ENCODE measurements at regions not wholly inside any gene's neighbourhood (a gene's known extent, or its start where the extent isn't known, plus 50 kb on each side); places are given as distances from the start of the nearest gene placed in this dataset.

GRCh38 chr4:63620271-63620670, 789.0 kb downstream of the TECRL start:
- TF ChIP-seq POLR2A (IDR thresholded peaks at IDR 0.05; ENCODE audit: low read depth, low read length) (no peak), SP1 (IDR thresholded peaks at IDR 0.05; ENCODE audit: low read depth, low read length) (no peak), KDM1A (IDR thresholded peaks at IDR 0.05; ENCODE audit: borderline replicate concordance) (no peak), IKZF1 (conservative IDR thresholded peaks at IDR 0.05) (no peak), REST (IDR thresholded peaks at IDR 0.05; ENCODE audit: low read depth, low read length) (no peak), TBL1XR1 (IDR thresholded peaks at IDR 0.05; ENCODE audit: low read depth, low read length) (no peak), JUNB (IDR thresholded peaks at IDR 0.05) (no peak), MAX (IDR thresholded peaks at IDR 0.05; ENCODE audit: low read depth, low read length) (no peak), YY1 (IDR thresholded peaks at IDR 0.05; ENCODE audit: low read depth, low read length) (no peak), ATF7 (IDR thresholded peaks at IDR 0.05; ENCODE audit: low read depth) (no peak), CEBPB (IDR thresholded peaks at IDR 0.05; ENCODE audit: borderline replicate concordance in 1 of 2, low read depth in 2 of 2, low read length in 2 of 2) (no peak), CTCF (IDR thresholded peaks at IDR 0.05 in 2 of 3, conservative IDR thresholded peaks at IDR 0.05 in 1 of 3; ENCODE audit: control insufficient read depth in 2 of 3, extremely low read depth in 1 of 3, insufficient read depth in 1 of 3, low read depth in 3 of 3, low read length in 3 of 3) (no peak), E4F1 (IDR thresholded peaks at IDR 0.05; ENCODE audit: borderline replicate concordance, partially characterized antibody) (no peak)

All from GM12878 (cell line).